AG04450 (cell line): ENCODE measurements at regions not wholly inside any gene's neighbourhood (a gene's known extent, or its start where the extent isn't known, plus 50 kb on each side); places are given as distances from the start of the nearest gene placed in this dataset.

Experiments used
- CTCF ChIA-PET: fragments of 300-600, 350-600 bp; formaldehyde crosslinking; extraction: SDS; loops from one replicate; lab custom pipeline; 2022; ENCODE audit warnings: antibody characterized with exemption, inconsistent platforms; lab: Charles Lee
- POLR2A ChIA-PET: fragments of 350-600 bp; formaldehyde crosslinking; extraction: SDS; loops from one replicate; lab custom pipeline; 2021; ENCODE audit warnings: antibody characterized with exemption, inconsistent platforms; lab: Yijun Ruan, JAX
- DNase-seq: peaks from one replicate; pipeline ENCODE4 v3.0.0-alpha.2; 2011; ENCODE audit warnings: low read depth, low spot score
- H3K27ac ChIP-seq: one replicate; pipeline ENCODE4 v1.5.1; 2012; ENCODE audit warnings: low read depth, low read length, control low read depth
- H3K27me3 ChIP-seq: one replicate; pipeline ENCODE4 v1.6.0; 2012; ENCODE audit warnings: low read length; ENCODE audit not compliant: control insufficient read depth, insufficient read depth
- H3K4me3 ChIP-seq: 2 replicates; pipeline ENCODE4 v1.5.1; 2011; ENCODE audit warnings: mild to moderate bottlenecking, low read depth, low read length, control low read depth
- H3K9me3 ChIP-seq: 2 replicates; pipeline ENCODE4 v1.5.1; 2012; ENCODE audit warnings: low read length; ENCODE audit not compliant: control insufficient read depth, insufficient read depth
- CTCF ChIP-seq: IDR thresholded peaks from 2 replicates; pipeline ENCODE4 v1.5.1; 2011; ENCODE audit warnings: low read depth, low read length, control low read depth, inconsistent platforms

- CTCF ChIA-PET: interaction anchor here (1.0 to 1.7 kb wide), 2 partner anchors 29 to 50 kb away, joined by 3 to 4 read pairs; no protein-coding TSS in a partner anchor
- Histone ChIP-seq H3K9me3 (no peaks in the 10 kb centered on the region), H3K27me3 (no peaks in the 10 kb centered on the region), H3K27ac (no peak overlapping the region), H3K4me3 (no peak overlapping the region)
- TF ChIP-seq CTCF: no peak
- POLR2A ChIA-PET: no interaction called here
- no peak for DNase-seq
These were observed 122.9 kb upstream of the TTC29 start for GRCh38 chr4:147068564-147068963.

- ChIA-PET POLR2A (no interaction called here), CTCF (no interaction called here)
- no peak for TF ChIP-seq CTCF
- Histone ChIP-seq H3K27me3 (peaks cover 2% of the 10 kb centered on the region), H3K27ac (no peak overlapping the region), H3K9me3 (no peaks in the 10 kb centered on the region), H3K4me3 (no peak overlapping the region)
- no peak for DNase-seq
These were observed 125.6 kb upstream of the TTC29 start for GRCh38 chr4:147071209-147071740.

- POLR2A ChIA-PET: no interaction called here
These were observed 130.5 kb upstream of the TTC29 start for GRCh38 chr4:147076179-147076578.

GRCh38 chr4:147076728-147077127 lies 131.1 kb upstream of the TTC29 start:
- CTCF ChIA-PET: interaction anchor here (0.5 to 0.8 kb wide), 2 partner anchors 21 to 25 kb away, joined by 3 read pairs; no protein-coding TSS in a partner anchor
- Histone ChIP-seq H3K4me3 (no peak overlapping the region), H3K27ac (no peak overlapping the region), H3K27me3 (peaks cover 2% of the 10 kb centered on the region), H3K9me3 (no peaks in the 10 kb centered on the region)
- no peak for DNase-seq
- no peak for TF ChIP-seq CTCF
- POLR2A ChIA-PET: no interaction called here

More at GRCh38 chr4:147076179-147076578, 130.5 kb upstream of the TTC29 start:
- Histone ChIP-seq H3K27me3 (peaks cover 2% of the 10 kb centered on the region), H3K27ac (no peak overlapping the region), H3K4me3 (no peak overlapping the region), H3K9me3 (no peaks in the 10 kb centered on the region)
- DNase-seq: no peak
- CTCF ChIA-PET: interaction anchor here (0.5 kb wide), 1 partner anchor 26 kb away, joined by 3 read pairs; no protein-coding TSS in a partner anchor
- TF ChIP-seq CTCF: no peak

- no peak overlapping the region for H3K27ac ChIP-seq
- ChIA-PET CTCF (no interaction called here), POLR2A (no interaction called here)
- H3K9me3 ChIP-seq: no peaks in the 10 kb centered on the region
- H3K27me3 ChIP-seq: peaks cover 2% of the 10 kb centered on the region
- no peak overlapping the region for H3K4me3 ChIP-seq
- no peak for TF ChIP-seq CTCF
- no peak for DNase-seq
These were observed 132.7 kb upstream of the TTC29 start for GRCh38 chr4:147078362-147078761.
